GM23248 (cell line): ENCODE measurements at regions not wholly inside any gene's neighbourhood (a gene's known extent, or its start where the extent isn't known, plus 50 kb on each side); places are given as distances from the start of the nearest gene placed in this dataset.

ENCODE experiments used
- EZH2 ChIP-seq: fragments of 200-600 bp; sonication (generic); IDR thresholded peaks from 2 replicates; pipeline ENCODE4 v1.6.1; 2018; ENCODE audit warnings: antibody characterized with exemption, mild to moderate bottlenecking; ENCODE audit not compliant: insufficient read depth, poor library complexity, severe bottlenecking
- EZH2phosphoT487 ChIP-seq: fragments of 200-600 bp; sonication (generic); IDR thresholded peaks from 2 replicates; pipeline ENCODE4 v1.6.1; 2018; ENCODE audit warnings: antibody characterized with exemption, moderate library complexity, mild to moderate bottlenecking, low read depth; ENCODE audit not compliant: insufficient read depth

- no peak for TF ChIP-seq EZH2
- TF ChIP-seq EZH2phosphoT487 = no peak
Measured at GRCh38 chr5:23763170-23763569, 255.8 kb downstream of the PRDM9 start.
